Right lobe of liver (tissue), 6 donors: ENCODE measurements at regions not wholly inside any gene's neighbourhood (a gene's known extent, or its start where the extent isn't known, plus 50 kb on each side); places are given as distances from the start of the nearest gene placed in this dataset.

Experiments
- ATAC-seq, 4 donors: fragments of 200-7000 bp; cut with Tn5 transposase; one replicate each; pipeline ENCODE4 v1.9.1; 2020; ENCODE audit warnings: mild to moderate bottlenecking in 4 of 4, moderate library complexity in 4 of 4
- DNase-seq, 3 donors: peaks; one replicate each; pipeline ENCODE4 v3.0.0-alpha.2; 2020
- H3K27ac ChIP-seq, 3 donors: fragments of 200-600 bp; one replicate each; pipeline ENCODE4 v1.8.0; 2022
- H3K27me3 ChIP-seq, 2 donors: fragments of 200-600 bp; one replicate each; pipeline ENCODE4 v1.8.0; 2022
- H3K36me3 ChIP-seq, 4 donors: fragments of 200-600 bp; sonication (generic) in 1 of 4; one replicate each; pipeline versions ENCODE4 v1.5.1 to v1.8.0; 2017 to 2022; ENCODE audit warnings: control low read depth in 1 of 4
- H3K4me1 ChIP-seq, 4 donors: fragments of 200-600 bp; sonication (generic) in 1 of 4; one replicate each; pipeline versions ENCODE4 v1.5.1 to v1.8.0; 2017 to 2022; ENCODE audit warnings: control low read depth in 1 of 4
- H3K4me3 ChIP-seq, 3 donors: fragments of 200-600 bp; one replicate each; pipeline ENCODE4 v1.8.0; 2022
- H3K9me3 ChIP-seq, 4 donors: fragments of 200-600 bp; sonication (generic) in 1 of 4; one replicate each; pipeline versions ENCODE4 v1.5.1 to v1.8.0; 2017 to 2022; ENCODE audit warnings: control low read depth in 1 of 4
- POLR2A ChIP-seq: fragments of 450-650 bp; IDR thresholded peaks from one replicate; pipeline ENCODE4 v1.6.1; 2017; ENCODE audit warnings: antibody characterized with exemption, mild to moderate bottlenecking
- WGBS: methylation state at CpG from one replicate; pipeline ENCODE4 v1.1.6; 2018; ENCODE audit warnings: low coverage, low lambda C conversion rate; ENCODE audit not compliant: insufficient coverage; ENCODE audit errors: missing lambda C conversion rate; 5-methylcytosine and 5-hydroxymethylcytosine counted together
- intact Hi-C, 2 donors: fragments of 100-400 bp; cut with DNase I; formaldehyde crosslinking; loops; one replicate each; pipeline versions ENCODE4 v1.11.2 to v1.14.1; 2022
- TF ChIP-seq, protein P1 (sequence below), 4 donors: fragments of 200-600 bp in 3 of 4; fragments of 450-650 bp in 1 of 4; IDR thresholded peaks; one replicate each; pipeline versions ENCODE4 v1.5.1 to v1.8.0; 2016 to 2022; ENCODE audit warnings: antibody characterized with exemption in 4 of 4, mild to moderate bottlenecking in 2 of 4
- donor health status: DM: no; HTN: yes; CAD: no.
- donor health status: DM: no; HTN: no; CAD: no.
- donor health status: DM: no; HTN: no; CAD: no.
- donor health status: DM: no; HTN: yes; CAD: no.
- donor health status: DM: no; HTN: yes; CAD: no.

DNA sequence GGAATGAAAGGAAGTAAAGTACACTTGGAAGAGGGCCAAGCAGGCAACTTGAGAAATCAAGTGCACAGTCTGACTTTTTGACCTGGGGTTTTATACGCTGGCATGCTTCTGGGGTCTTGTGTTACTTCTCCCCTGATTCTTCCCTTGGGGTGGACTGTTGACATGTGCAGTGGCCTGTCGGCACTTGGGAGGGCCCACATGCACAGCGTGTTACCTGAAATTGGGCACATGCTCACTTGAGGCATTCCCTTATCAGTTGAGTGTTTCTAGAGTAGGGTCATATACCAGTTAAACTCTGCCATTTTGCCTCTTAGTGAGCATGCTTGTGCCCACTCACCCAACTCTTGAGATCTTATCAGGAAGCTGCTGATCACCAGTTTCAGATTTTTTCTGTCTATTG lies 329.1 kb upstream of the SOX2 start:
- no peaks in the 10 kb centered on the region for H3K4me1 ChIP-seq
- H3K4me3 ChIP-seq = no peak overlapping the region
- H3K27me3 ChIP-seq = no peaks in the 10 kb centered on the region
- H3K27ac ChIP-seq = no peak overlapping the region
- 43% methylated on average over 1 of the region's 3 CpGs for WGBS
- DNase-seq (no peak), ATAC-seq (no peak)
- TF ChIP-seq, protein P1, sequence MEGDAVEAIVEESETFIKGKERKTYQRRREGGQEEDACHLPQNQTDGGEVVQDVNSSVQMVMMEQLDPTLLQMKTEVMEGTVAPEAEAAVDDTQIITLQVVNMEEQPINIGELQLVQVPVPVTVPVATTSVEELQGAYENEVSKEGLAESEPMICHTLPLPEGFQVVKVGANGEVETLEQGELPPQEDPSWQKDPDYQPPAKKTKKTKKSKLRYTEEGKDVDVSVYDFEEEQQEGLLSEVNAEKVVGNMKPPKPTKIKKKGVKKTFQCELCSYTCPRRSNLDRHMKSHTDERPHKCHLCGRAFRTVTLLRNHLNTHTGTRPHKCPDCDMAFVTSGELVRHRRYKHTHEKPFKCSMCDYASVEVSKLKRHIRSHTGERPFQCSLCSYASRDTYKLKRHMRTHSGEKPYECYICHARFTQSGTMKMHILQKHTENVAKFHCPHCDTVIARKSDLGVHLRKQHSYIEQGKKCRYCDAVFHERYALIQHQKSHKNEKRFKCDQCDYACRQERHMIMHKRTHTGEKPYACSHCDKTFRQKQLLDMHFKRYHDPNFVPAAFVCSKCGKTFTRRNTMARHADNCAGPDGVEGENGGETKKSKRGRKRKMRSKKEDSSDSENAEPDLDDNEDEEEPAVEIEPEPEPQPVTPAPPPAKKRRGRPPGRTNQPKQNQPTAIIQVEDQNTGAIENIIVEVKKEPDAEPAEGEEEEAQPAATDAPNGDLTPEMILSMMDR (IDR thresholded peaks at IDR 0.05) = no peak
- no peak for TF ChIP-seq POLR2A
- intact Hi-C loops = no loop called here
- H3K9me3 ChIP-seq = no peaks in the 10 kb centered on the region
- no peaks in the 10 kb centered on the region for H3K36me3 ChIP-seq

GRCh38 chr3:181379278-181379677 lies 332.4 kb upstream of the SOX2 start:
- DNase-seq = no peak
- Histone ChIP-seq H3K9me3 (no peaks in the 10 kb centered on the region), H3K4me1 (no peaks in the 10 kb centered on the region), H3K27me3 (no peaks in the 10 kb centered on the region), H3K36me3 (no peaks in the 10 kb centered on the region), H3K4me3 (no peak overlapping the region), H3K27ac (no peak overlapping the region)
- WGBS = 60% methylated on average over 5 of the region's 5 CpGs
- TF ChIP-seq POLR2A = no peak
- TF ChIP-seq, protein P1 (IDR thresholded peaks at IDR 0.05) = no peak
- intact Hi-C loops = no loop called here
- ATAC-seq = no peak

DNA sequence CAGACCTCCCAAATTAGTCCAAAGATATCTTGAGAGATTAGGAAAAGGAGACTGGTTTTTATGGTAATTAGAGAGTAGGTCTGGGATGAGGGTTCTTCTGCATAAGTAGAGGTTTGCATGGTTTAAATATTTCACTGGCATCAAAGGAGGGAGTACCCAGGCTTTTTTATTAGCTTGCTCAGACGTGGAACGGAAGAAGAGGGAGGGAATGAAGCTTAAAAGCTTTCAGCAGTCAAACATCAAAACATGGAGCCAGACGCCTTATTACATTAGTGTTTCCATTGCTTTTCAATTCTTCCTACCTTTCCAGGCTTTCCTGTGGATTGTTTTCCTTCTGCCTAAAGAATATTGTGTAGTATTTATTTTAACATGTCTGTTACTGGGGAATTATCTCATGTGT lies 342.1 kb upstream of the SOX2 start:
- DNase-seq (no peak), ATAC-seq (no peak)
- TF ChIP-seq, protein P1 (IDR thresholded peaks at IDR 0.05) = no peak
- no peak for TF ChIP-seq POLR2A
- Histone ChIP-seq H3K9me3 (no peaks in the 10 kb centered on the region), H3K27me3 (no peaks in the 10 kb centered on the region), H3K27ac (no peak overlapping the region), H3K4me3 (no peak overlapping the region), H3K4me1 (no peaks in the 10 kb centered on the region), H3K36me3 (no peaks in the 10 kb centered on the region)
- 28% methylated on average over 3 of the region's 3 CpGs for WGBS
- intact Hi-C loops = no loop called here

DNA sequence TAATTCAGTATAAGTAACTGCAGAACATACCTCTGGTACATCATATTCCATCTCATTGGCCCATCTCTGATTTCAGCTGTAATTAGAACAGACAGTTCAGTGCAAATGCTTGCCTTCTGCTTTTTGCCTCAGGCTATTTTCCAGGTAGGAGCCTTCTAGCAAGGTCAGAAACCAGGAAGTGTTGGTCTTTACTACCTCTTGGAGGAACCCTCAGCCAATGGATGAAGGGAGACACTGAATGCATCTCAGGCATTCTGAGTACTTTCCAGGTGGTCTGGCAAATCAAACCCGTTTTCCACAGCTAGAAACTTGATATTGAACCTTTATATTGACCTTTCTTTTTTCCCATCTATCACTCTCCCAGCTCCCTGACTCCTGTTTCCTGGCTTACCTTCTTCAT lies 348.5 kb upstream of the SOX2 start:
- 17% methylated on average over 1 of the region's 1 CpG for WGBS
- no peak overlapping the region for H3K27ac ChIP-seq
- TF ChIP-seq POLR2A = no peak
- TF ChIP-seq, protein P1 (IDR thresholded peaks at IDR 0.05) = no peak
- no peaks in the 10 kb centered on the region for H3K4me1 ChIP-seq
- no peak overlapping the region for H3K4me3 ChIP-seq
- H3K36me3 ChIP-seq = no peaks in the 10 kb centered on the region
- H3K27me3 ChIP-seq = no peaks in the 10 kb centered on the region
- DNase-seq (no peak), ATAC-seq (no peak)
- H3K9me3 ChIP-seq = no peaks in the 10 kb centered on the region
- intact Hi-C loops = no loop called here

DNA sequence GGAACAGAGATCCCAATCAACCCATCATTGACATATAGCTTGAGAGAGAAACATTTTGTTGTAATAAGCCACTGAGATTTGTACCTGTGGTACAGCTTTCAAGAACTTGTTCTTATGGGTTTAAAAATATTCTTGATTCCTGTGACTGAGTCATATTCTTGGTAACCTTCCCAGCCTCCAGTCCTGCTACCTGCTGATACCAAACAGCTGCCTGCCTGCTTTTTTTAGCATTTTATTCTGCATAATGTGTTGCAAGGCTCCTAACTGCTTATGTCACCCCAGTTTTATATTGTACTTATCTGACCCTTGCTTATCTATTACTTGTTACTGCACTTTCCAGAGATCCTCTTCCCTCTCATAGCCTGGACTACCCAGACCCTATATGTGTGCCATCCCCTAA lies 349.3 kb upstream of the SOX2 start:
- Histone ChIP-seq H3K4me1 (no peaks in the 10 kb centered on the region), H3K27me3 (no peaks in the 10 kb centered on the region), H3K4me3 (no peak overlapping the region), H3K9me3 (no peaks in the 10 kb centered on the region), H3K27ac (no peak overlapping the region), H3K36me3 (no peaks in the 10 kb centered on the region)
- ATAC-seq (no peak), DNase-seq (no peak)
- intact Hi-C loops = no loop called here
- TF ChIP-seq, protein P1 (IDR thresholded peaks at IDR 0.05) = no peak
- TF ChIP-seq POLR2A = no peak
